ENCODE measurements at regions not wholly inside any gene's neighbourhood (a gene's known extent, or its start where the extent isn't known, plus 50 kb on each side); places are given as distances from the start of the nearest gene placed in this dataset.

DNA sequence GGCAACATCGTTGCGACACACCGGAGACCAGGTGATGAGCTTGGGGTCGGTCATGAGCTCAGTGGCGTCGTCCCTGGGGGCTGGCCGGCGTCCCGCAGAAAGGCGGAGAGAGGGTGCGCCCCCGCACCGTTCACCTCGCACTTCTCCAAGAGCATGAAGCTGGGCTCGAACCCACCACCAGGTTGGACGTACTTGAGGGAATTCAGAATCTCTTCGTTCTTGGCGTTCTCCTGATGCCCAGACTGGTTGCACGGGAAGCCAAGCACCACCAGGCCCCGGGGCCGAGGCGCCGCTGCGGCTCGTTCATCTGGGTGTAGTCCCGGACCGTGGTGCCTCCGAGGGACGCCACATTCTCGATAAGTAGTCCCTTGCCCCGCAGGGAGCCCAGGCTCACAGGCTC lies 176.6 kb upstream of the ADAMTS5 start:
- no peaks in the 10 kb centered on the region for H3K4me1 Mint-ChIP-seq
- H3K36me3 Mint-ChIP-seq (ENCODE audit: low read depth), result no peaks in the 10 kb centered on the region
- H3K4me3 Mint-ChIP-seq, result no peak overlapping the region
- H3K27me3 Mint-ChIP-seq (ENCODE audit: low read depth), result no peaks in the 10 kb centered on the region
- no peak overlapping the region for H3K27ac Mint-ChIP-seq (ENCODE audit: unreplicated experiment)
- peaks cover 6% of the 10 kb centered on the region for H3K9me3 Mint-ChIP-seq
- TF ChIP-seq, protein P1, sequence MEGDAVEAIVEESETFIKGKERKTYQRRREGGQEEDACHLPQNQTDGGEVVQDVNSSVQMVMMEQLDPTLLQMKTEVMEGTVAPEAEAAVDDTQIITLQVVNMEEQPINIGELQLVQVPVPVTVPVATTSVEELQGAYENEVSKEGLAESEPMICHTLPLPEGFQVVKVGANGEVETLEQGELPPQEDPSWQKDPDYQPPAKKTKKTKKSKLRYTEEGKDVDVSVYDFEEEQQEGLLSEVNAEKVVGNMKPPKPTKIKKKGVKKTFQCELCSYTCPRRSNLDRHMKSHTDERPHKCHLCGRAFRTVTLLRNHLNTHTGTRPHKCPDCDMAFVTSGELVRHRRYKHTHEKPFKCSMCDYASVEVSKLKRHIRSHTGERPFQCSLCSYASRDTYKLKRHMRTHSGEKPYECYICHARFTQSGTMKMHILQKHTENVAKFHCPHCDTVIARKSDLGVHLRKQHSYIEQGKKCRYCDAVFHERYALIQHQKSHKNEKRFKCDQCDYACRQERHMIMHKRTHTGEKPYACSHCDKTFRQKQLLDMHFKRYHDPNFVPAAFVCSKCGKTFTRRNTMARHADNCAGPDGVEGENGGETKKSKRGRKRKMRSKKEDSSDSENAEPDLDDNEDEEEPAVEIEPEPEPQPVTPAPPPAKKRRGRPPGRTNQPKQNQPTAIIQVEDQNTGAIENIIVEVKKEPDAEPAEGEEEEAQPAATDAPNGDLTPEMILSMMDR (conservative IDR thresholded peaks at IDR 0.05), result no peak
- no peak for DNase-seq (ENCODE audit: low read depth, low spot score)

DNA sequence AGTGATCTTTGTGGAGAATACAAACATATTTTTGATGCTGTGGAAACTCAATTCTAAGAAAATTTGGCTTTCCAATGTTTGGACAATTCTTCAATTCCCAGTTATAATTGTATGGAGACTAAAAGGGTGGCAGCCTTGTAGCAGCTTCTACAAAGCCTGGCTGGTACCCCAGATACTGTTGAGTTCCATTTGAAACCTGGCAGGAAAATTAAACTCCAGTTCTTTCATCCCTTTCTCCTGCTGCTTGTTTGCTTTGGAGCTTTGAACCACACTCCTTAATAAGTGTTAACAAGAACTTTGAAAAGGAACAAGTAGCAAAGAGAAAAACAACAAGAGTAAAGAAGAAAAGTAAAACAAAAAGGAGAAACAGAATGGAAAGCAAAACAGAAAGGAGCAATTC lies 172.6 kb upstream of the ADAMTS5 start:
- Mint-ChIP-seq H3K36me3 (ENCODE audit: low read depth) (no peaks in the 10 kb centered on the region), H3K4me3 (no peak overlapping the region), H3K4me1 (no peaks in the 10 kb centered on the region), H3K9me3 (peaks cover 3% of the 10 kb centered on the region), H3K27me3 (ENCODE audit: low read depth) (no peaks in the 10 kb centered on the region), H3K27ac (ENCODE audit: unreplicated experiment) (no peak overlapping the region)
- DNase-seq (ENCODE audit: low read depth, low spot score), result no peak
- TF ChIP-seq, protein P1 (conservative IDR thresholded peaks at IDR 0.05), result no peak

DNA sequence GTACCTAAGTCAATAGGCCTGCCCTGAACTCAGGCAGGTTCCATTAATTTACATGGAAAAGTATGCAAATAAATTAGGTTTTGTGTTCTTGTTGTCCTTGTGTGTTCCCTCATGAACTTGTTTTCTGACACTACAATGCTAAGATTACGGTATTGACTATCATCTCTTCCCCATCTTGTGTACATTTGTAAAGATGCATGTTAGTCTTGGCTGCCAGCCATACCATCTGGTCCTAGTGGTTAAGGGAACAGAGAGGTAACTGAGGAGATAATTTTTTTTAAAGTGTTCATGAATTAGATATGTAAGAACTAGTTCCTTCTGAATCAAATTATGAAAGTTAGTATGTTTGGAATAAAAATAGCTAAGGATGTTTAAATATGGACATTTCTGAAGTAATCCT lies 167.6 kb upstream of the ADAMTS5 start:
- TF ChIP-seq, protein P1 (conservative IDR thresholded peaks at IDR 0.05), result no peak
- H3K9me3 Mint-ChIP-seq, result no peaks in the 10 kb centered on the region
- no peaks in the 10 kb centered on the region for H3K36me3 Mint-ChIP-seq (ENCODE audit: low read depth)
- no peak overlapping the region for H3K4me3 Mint-ChIP-seq
- no peaks in the 10 kb centered on the region for H3K4me1 Mint-ChIP-seq
- no peak for DNase-seq (ENCODE audit: low read depth, low spot score)
- H3K27ac Mint-ChIP-seq (ENCODE audit: unreplicated experiment), result no peak overlapping the region
- H3K27me3 Mint-ChIP-seq (ENCODE audit: low read depth), result no peaks in the 10 kb centered on the region

DNA sequence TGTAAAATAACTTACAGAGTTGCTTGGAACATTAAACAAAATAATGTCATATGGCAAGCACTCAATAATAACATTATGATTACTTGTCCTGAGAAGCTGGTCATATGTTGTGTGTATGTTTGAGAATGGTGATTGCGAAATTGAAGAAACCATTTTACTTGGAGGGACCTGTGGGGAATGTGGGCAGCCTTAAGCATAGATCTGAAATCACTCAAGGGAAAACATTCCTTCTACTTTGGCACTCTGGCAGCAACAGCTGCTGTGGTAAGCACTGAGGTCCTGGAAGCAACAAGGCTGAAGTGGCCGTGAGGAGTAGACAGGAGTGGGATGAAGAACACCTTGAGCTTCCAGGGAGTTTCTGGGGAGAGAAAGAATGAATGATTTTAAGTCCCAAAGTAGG lies 165.4 kb upstream of the ADAMTS5 start:
- DNase-seq (ENCODE audit: low read depth, low spot score), result no peak
- H3K36me3 Mint-ChIP-seq (ENCODE audit: low read depth), result no peaks in the 10 kb centered on the region
- H3K27me3 Mint-ChIP-seq (ENCODE audit: low read depth), result no peaks in the 10 kb centered on the region
- H3K27ac Mint-ChIP-seq (ENCODE audit: unreplicated experiment), result no peak overlapping the region
- H3K9me3 Mint-ChIP-seq, result no peaks in the 10 kb centered on the region
- TF ChIP-seq, protein P1 (conservative IDR thresholded peaks at IDR 0.05), result no peak
- H3K4me1 Mint-ChIP-seq, result no peaks in the 10 kb centered on the region
- H3K4me3 Mint-ChIP-seq, result no peak overlapping the region

DNA sequence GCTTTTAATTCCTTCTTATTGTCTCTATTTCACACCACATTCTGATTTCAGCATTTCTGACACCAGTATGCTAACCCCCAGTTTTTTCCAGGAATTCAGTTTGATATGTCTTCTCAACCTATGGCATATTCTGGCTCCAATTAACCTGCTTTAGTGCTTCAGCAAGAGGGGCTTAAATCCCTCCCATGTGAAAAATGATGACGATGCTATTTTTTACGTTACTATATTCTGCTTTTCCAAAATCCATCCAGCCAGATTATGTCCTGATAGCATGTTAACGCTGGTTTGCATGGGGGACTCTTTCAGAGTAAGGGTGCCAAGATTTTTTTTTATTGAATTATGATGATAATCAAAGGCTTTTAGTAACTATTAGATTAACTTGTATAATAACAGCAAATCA lies 163.3 kb upstream of the ADAMTS5 start:
- TF ChIP-seq, protein P1 (conservative IDR thresholded peaks at IDR 0.05), result no peak
- Mint-ChIP-seq H3K9me3 (peaks cover 4% of the 10 kb centered on the region), H3K4me3 (no peak overlapping the region), H3K4me1 (no peaks in the 10 kb centered on the region), H3K27ac (ENCODE audit: unreplicated experiment) (no peak overlapping the region), H3K36me3 (ENCODE audit: low read depth) (no peaks in the 10 kb centered on the region), H3K27me3 (ENCODE audit: low read depth) (no peaks in the 10 kb centered on the region)
- DNase-seq (ENCODE audit: low read depth, low spot score), result no peak

DNA sequence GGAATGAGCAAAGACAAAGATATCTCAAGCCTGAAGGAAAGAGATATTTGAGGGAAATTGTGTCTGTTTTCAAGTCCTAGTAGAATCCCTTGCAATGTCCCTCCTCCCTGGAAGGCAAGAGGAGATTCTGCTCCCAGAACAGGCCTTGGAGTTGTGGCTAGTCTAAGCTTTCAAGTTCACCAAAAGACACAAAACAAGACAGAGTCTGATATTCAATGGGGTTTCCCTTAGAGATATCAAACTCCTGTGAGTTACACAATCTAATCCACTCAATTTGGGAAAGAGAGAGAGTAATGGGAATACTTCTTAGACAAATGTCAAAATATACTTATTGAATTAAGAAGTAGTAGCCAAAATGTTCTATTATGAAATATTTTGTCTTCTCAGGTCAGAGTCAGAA lies 162.8 kb upstream of the ADAMTS5 start:
- H3K4me1 Mint-ChIP-seq, result no peaks in the 10 kb centered on the region
- H3K27me3 Mint-ChIP-seq (ENCODE audit: low read depth), result no peaks in the 10 kb centered on the region
- DNase-seq (ENCODE audit: low read depth, low spot score), result no peak
- no peaks in the 10 kb centered on the region for H3K36me3 Mint-ChIP-seq (ENCODE audit: low read depth)
- TF ChIP-seq, protein P1 (conservative IDR thresholded peaks at IDR 0.05), result no peak
- no peak overlapping the region for H3K4me3 Mint-ChIP-seq
- peaks cover 4% of the 10 kb centered on the region for H3K9me3 Mint-ChIP-seq
- H3K27ac Mint-ChIP-seq (ENCODE audit: unreplicated experiment), result no peak overlapping the region

Measured in neural crest cell (in vitro differentiated cells).